ENCODE measurements at regions not wholly inside any gene's neighbourhood (a gene's known extent, or its start where the extent isn't known, plus 50 kb on each side); places are given as distances from the start of the nearest gene placed in this dataset.
A peak's percentile ranks its signal among the peaks of the same experiment; 100 is the strongest.
"Not testable (repeated sequence)": the region's sequence is repeated elsewhere in the genome, so short reads cannot be mapped to it uniquely, and the experiment has no call there.

DNA sequence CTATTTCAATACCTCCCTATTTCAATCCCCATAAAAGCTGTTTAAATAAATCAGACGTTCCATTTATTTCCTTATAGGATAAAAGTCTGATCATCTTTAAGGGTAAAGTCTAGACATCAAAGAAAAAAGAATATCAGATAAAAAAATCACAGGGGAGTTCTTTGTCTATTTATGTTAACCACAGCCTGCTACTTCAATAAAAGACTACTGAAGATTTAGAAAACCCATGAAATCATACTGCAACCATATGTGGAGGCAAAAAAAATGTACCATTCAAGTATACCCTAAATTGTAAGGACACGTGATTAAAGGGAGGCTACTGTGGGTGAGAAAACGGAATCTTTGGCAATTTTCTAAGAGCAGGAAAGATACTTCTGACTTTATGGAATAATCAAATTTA, 108.2 kb upstream of the TNFSF4 start:
- FAIRE-seq (no peak), DNase-seq (ENCODE audit: low read depth) (no peak)
- Histone ChIP-seq H3K27me3 (ENCODE audit: control insufficient read depth, insufficient read depth, low read length) (peaks cover 1% of the 10 kb centered on the region), H3K36me3 (ENCODE audit: control insufficient read depth, insufficient read depth, low read length) (no peaks in the 10 kb centered on the region), H3K4me3 (ENCODE audit: low read depth, low read length) (no peak overlapping the region)
- TF ChIP-seq, protein P1, sequence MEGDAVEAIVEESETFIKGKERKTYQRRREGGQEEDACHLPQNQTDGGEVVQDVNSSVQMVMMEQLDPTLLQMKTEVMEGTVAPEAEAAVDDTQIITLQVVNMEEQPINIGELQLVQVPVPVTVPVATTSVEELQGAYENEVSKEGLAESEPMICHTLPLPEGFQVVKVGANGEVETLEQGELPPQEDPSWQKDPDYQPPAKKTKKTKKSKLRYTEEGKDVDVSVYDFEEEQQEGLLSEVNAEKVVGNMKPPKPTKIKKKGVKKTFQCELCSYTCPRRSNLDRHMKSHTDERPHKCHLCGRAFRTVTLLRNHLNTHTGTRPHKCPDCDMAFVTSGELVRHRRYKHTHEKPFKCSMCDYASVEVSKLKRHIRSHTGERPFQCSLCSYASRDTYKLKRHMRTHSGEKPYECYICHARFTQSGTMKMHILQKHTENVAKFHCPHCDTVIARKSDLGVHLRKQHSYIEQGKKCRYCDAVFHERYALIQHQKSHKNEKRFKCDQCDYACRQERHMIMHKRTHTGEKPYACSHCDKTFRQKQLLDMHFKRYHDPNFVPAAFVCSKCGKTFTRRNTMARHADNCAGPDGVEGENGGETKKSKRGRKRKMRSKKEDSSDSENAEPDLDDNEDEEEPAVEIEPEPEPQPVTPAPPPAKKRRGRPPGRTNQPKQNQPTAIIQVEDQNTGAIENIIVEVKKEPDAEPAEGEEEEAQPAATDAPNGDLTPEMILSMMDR (IDR thresholded peaks at IDR 0.05; ENCODE audit: insufficient read depth, low read length, severe bottlenecking): no peak

DNA sequence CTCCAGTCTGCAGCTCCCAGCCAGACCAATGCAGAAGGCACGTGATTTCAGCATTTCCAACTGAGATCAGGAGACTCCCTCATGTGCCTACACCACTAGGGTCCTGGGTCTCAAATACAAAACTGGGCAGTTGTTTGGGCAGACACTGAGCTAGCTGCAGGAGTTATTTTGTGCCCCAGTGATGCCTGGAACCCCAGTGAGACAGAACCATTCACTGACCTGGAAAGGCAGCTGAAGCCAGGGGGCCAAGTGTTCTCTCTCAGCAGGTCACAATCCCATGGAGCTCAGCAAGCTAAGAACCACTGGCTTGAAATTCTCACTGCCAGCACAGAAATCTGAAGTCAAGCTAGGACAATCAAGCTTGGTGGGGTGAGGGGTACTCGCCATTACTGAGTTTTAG, 111.7 kb upstream of the TNFSF4 start:
- Histone ChIP-seq H3K27me3 (ENCODE audit: control insufficient read depth, insufficient read depth, low read length) (peaks cover 1% of the 10 kb centered on the region), H3K36me3 (ENCODE audit: control insufficient read depth, insufficient read depth, low read length) (no peaks in the 10 kb centered on the region), H3K4me3 (ENCODE audit: low read depth, low read length) (no peak overlapping the region)
- FAIRE-seq: peak; percentile 40
- no peak for DNase-seq (ENCODE audit: low read depth)
- TF ChIP-seq, protein P1 (IDR thresholded peaks at IDR 0.05; ENCODE audit: insufficient read depth, low read length, severe bottlenecking): no peak

DNA sequence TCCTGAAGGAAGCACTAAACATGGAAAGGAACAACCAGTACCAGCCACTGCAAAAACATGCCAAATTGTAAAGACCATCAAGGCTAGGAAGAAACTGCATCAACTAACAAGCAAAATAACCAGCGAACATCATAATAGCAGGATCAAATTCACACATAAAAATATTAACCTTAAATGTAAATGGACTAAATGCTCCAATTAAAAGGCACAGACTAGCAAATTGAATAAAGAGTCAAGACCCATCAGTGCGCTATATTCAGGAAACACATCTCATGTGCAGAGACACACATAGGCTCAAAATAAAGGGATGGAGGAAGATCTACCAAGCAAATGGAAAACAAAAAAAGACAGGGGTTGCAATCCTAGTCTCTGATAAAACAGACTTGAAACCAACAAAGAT, 117.2 kb upstream of the TNFSF4 start:
- FAIRE-seq: not testable (repeated sequence)

DNA sequence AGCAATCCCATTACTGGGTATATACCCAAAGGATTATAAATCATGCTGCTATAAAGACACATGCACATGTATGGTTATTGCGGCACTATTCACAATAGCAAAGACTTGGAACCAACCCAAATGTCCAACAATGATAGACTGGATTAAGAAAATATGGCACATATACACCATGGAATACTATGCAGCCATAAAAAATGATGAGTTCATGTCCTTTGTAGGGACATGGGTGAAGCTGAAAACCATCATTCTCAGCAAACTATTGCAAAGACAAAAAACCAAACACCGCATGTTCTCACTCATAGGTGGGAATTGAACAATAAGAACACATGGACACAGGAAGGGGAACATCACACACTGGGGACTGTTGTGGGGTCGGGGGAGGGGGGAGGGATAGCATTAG, 120.9 kb upstream of the TNFSF4 start:
- H3K27me3 ChIP-seq (ENCODE audit: control insufficient read depth, insufficient read depth, low read length); H3K4me3 ChIP-seq (ENCODE audit: low read depth, low read length); H3K36me3 ChIP-seq (ENCODE audit: control insufficient read depth, insufficient read depth, low read length); DNase-seq (ENCODE audit: low read depth); FAIRE-seq: not testable (repeated sequence)

More for the DNA sequence above, 117.2 kb upstream of the TNFSF4 start:
- H3K36me3 ChIP-seq (ENCODE audit: control insufficient read depth, insufficient read depth, low read length); H3K4me3 ChIP-seq (ENCODE audit: low read depth, low read length); H3K27me3 ChIP-seq (ENCODE audit: control insufficient read depth, insufficient read depth, low read length); DNase-seq (ENCODE audit: low read depth): not testable (repeated sequence)

DNA sequence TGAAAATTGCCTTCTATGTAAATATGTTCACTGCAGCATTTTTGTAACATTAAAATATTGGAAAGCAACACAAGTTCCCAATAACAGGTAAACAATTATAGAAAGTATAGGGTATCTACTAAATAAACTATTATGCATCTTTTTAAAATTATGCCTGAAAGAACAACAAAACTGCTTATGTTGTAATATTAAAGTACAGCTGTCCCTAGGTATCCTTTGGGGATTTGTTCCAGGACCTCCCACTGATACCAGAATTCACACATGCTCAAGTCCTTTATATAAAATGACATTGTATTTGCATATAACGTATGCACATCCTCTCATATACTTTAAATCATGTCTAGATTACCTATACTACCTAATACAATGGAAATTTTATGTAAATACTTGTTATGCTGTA, 121.8 kb upstream of the TNFSF4 start:
- H3K36me3 ChIP-seq (ENCODE audit: control insufficient read depth, insufficient read depth, low read length): no peaks in the 10 kb centered on the region
- TF ChIP-seq, protein P1 (IDR thresholded peaks at IDR 0.05; ENCODE audit: insufficient read depth, low read length, severe bottlenecking): no peak
- DNase-seq (ENCODE audit: low read depth) (no peak), FAIRE-seq (no peak)
- no peaks in the 10 kb centered on the region for H3K27me3 ChIP-seq (ENCODE audit: control insufficient read depth, insufficient read depth, low read length)
- H3K4me3 ChIP-seq (ENCODE audit: low read depth, low read length): no peak overlapping the region

DNA sequence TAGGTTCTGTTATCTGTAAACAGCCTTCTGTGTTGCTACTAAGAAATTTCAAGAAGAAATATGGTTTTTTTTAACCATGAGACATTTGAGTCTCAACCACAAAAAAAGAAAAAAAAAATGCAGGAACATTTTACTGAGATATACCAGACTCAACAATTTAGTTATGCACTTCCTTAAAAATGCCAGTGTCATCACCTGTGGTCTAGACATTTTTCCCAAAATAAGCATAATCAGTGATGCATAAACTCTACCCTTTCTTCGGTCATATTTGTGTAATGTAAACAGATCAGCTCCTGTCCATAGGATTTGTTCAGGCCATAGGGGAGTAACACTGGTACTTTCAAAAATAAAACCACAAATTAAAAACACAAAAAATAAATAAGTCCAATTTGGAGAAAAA, 122.6 kb upstream of the TNFSF4 start:
- no peak for DNase-seq (ENCODE audit: low read depth)
- TF ChIP-seq, protein P1 (IDR thresholded peaks at IDR 0.05; ENCODE audit: insufficient read depth, low read length, severe bottlenecking): no peak
- H3K4me3 ChIP-seq (ENCODE audit: low read depth, low read length): no peak overlapping the region
- no peaks in the 10 kb centered on the region for H3K27me3 ChIP-seq (ENCODE audit: control insufficient read depth, insufficient read depth, low read length)
- no peaks in the 10 kb centered on the region for H3K36me3 ChIP-seq (ENCODE audit: control insufficient read depth, insufficient read depth, low read length)
- no peak for FAIRE-seq

DNA sequence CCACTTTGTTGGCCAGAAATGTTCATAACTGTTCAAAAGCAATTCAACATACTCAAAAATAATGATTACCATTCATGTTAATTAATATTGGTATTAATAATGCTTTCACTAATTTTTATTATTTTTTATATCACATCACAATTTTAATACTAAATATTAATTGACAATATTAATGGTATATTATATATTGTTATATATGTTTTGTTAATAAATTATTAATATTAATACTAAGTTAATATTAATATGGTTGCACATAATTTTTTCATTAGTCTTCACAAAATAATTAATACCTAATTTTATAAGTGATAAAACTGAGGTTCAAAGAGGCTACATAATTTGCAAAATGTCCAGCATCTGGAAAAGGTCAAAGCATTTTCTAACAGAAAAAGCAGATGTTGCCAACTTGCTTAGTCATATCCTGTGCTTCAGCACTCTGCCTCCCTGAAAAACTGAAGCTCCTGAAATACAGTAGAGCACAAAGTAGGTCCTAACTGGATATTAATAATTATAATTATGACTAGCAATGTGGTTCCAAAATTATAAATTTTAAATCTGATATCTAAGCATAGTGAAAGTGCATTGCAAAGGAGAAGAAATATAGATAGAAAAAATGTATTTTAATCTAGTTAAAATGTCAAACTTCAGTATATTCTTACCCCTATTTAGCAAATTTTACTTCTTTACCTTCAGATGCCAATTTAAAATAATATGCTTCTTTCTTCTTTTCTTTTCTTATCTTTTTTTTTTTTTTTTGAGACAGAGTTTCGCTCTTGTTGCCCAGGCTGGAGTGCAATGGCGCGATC, 123.2 kb upstream of the TNFSF4 start:
- Histone ChIP-seq H3K27me3 (ENCODE audit: control insufficient read depth, insufficient read depth, low read length) (no peaks in the 10 kb centered on the region), H3K4me3 (ENCODE audit: low read depth, low read length) (no peak overlapping the region), H3K36me3 (ENCODE audit: control insufficient read depth, insufficient read depth, low read length) (no peaks in the 10 kb centered on the region)
- FAIRE-seq (no peak), DNase-seq (ENCODE audit: low read depth) (peak; percentile 66)
- TF ChIP-seq, protein P1 (IDR thresholded peaks at IDR 0.05; ENCODE audit: insufficient read depth, low read length, severe bottlenecking): no peak

DNA sequence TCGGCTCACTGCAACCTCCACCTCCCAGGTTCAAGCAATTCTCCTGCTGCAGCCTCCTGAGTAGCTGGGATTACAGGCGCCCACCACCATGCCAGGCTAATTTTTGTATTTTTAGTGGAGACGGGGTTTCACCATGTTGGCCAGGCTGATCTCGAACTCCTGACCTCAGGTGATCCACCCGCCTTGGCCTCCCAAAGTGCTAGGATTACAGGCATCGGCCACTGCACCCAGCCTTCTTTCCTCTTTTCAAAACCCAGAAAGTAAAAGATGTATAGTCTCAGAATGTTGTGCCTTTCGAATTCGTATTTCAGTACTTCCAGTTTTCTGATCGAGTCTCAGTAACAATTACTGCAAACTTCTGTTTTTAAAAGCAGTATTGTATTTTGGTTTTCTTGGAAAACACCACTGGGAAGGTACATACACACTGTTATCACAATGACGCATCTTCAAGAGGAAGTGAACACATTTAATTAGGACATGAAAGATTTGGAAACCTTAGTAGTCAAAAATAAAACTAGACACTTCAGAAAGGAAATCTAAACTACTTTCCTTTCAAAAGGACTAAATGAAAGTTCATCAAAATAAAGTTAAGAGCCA, 123.9 kb upstream of the TNFSF4 start:
- not testable (repeated sequence) for H3K27me3 ChIP-seq (ENCODE audit: control insufficient read depth, insufficient read depth, low read length); FAIRE-seq; H3K4me3 ChIP-seq (ENCODE audit: low read depth, low read length); H3K36me3 ChIP-seq (ENCODE audit: control insufficient read depth, insufficient read depth, low read length)
- peak; percentile 29 for DNase-seq (ENCODE audit: low read depth)

Measured in bronchial epithelial cell (primary cell).